UCSD-AML1 (cell line): ENCODE measurements at regions not wholly inside any gene's neighbourhood (a gene's known extent, or its start where the extent isn't known, plus 50 kb on each side); places are given as distances from the start of the nearest gene placed in this dataset.
"Not testable (repeated sequence)": the region's sequence is repeated elsewhere in the genome, so short reads cannot be mapped to it uniquely, and the experiment has no call there.

ENCODE experiments used
- DNase-seq: peaks from one replicate; lab custom pipeline; 2025; ENCODE audit not compliant: unreplicated experiment; lab: John Stamatoyannopoulos, UW

DNA sequence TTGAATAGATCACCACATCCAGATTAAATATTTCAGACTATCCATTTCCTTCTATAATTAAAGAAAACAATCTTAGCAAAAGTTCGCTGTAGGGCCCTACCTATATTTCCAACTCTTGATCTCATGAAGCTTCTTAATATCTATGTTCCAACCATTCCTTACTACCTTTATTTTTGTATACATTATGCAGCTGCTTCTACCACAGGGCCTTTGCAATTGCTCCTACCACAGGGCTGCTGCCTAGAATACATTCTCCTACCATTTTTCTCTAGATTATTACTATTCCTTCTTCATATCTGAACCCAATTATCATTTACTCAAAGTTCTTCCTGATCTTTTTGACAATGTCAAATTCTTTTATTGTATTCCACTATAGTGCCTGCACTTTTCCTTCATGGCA lies 516.6 kb downstream of the RFPL4B start:
- no peak for DNase-seq

DNA sequence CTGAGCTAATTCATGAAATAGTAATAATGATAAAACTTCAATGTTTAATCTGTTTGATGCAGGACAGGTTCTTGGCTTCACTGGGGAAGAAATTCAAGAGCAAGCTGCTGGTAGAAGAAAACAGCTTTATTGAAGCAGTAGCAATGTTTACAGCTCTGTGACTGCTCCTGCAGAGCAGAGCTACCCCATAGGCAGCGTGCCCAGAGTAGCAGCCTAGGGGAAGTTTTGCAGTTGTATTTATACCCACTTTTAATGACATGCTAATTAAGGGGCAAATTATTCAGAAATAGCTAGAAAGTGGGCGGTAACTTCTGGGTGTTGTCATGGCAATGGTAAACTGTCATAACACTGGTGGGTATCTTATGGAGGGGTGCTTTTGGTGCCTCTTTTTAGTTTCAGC lies 518.0 kb downstream of the RFPL4B start:
- no peak for DNase-seq

DNA sequence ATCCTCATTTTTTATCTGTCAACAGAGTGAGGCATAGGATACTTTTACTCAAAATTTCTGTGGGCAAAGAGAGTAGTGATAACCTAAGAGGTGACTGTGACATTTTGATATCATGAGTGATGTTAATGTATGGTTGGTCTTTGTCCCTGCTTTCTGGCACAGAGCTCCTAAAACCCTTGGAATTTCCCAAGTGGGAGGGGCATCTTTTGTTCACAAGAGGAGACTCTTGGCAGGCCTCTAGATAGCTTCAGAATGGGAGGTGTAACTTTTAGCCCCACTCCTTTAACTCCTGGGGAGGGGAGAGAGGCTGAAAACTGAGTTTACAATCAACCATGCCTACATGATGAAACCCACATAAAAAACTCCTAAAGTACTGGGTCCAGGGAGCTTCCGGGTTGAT lies 527.8 kb downstream of the RFPL4B start:
- no peak for DNase-seq

DNA sequence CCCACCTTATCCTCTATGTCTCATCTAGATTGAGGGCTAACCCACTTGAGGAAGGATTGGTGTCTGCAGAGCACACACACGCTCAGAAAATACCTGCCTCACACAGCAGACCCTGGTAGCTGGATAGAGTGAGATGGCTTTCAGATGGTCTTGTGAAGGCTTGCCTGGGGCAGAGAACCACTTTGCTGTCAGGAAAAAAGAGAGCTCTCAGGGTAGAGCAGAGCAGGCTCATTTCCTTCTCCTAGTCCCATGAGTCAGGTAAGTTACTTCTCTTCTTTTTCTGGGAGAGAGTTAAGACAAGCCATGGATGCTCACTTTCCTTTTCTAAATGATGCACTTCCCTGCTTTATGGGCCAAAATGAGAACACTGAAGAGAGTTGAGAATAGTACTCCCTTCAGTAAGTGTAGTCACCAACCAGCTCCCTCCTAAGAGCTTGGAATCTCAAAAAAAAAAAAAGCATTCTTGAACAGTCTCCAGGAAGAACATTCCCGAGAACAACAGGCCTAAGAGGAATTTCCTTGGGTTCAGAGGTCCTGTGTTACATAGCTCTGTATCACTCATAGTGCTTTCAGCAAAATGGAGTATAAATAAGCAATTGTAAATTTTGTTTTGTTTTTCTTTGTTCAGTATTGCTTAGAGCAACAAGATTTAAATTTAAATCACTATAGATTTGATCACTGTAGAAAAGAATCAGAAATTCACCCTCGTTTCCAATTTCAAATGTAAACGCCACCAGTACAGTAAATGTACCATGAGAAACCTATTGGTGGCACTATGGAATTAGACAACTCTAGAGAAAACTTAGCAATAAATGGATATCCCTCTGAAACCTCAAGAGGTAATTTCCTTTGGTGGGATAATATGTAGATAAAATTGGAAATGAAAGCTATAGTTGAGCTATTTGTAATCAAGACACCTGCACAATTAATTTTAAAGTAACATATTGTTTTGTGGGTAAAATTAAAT lies 530.3 kb downstream of the RFPL4B start:
- DNase-seq = no peak

DNA sequence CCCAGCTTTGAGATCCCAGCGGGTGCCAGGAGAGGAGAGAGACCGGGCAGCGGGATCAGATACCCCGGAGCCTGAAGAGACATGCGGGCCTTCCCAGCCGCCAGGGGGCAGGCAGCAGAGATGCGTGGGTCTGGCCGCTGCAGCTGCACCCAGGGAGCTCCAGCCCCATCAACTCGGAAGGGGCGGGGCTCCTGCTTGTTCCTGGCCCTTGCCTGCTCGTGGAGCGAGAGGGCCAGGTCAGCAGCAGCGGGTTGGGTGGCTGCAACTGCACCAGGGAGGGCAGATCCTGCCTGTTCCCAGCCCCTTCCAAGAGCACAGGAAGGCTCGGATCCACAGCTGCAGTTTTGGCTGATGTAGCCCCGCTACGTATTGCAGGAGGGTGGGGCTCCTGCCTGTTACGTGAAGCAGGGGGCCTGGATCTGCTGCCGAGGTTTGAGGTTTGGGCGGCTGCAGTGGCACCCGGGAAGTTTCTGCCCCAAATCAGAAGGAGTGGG lies 532.8 kb downstream of the RFPL4B start:
- DNase-seq = no peak

DNA sequence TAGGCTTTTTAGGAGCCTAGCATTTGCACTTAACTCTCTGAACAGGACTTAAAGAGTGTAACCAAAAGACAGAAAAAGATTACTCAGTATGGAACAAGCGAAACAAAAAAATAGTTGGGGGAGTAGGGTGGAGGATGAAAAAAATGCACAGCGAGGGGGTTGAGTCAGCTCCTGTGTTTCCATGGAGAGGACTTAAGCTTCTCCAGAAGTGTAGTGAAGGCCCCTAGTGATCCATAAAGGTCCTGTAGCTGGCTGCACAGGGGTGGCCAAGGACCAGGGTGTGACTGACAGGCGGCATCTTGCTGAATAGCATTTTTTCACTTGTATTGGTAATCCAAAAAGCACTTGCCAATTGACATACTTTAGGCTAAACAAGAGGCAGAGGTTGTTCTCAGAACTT lies 533.9 kb downstream of the RFPL4B start:
- DNase-seq = no peak

DNA sequence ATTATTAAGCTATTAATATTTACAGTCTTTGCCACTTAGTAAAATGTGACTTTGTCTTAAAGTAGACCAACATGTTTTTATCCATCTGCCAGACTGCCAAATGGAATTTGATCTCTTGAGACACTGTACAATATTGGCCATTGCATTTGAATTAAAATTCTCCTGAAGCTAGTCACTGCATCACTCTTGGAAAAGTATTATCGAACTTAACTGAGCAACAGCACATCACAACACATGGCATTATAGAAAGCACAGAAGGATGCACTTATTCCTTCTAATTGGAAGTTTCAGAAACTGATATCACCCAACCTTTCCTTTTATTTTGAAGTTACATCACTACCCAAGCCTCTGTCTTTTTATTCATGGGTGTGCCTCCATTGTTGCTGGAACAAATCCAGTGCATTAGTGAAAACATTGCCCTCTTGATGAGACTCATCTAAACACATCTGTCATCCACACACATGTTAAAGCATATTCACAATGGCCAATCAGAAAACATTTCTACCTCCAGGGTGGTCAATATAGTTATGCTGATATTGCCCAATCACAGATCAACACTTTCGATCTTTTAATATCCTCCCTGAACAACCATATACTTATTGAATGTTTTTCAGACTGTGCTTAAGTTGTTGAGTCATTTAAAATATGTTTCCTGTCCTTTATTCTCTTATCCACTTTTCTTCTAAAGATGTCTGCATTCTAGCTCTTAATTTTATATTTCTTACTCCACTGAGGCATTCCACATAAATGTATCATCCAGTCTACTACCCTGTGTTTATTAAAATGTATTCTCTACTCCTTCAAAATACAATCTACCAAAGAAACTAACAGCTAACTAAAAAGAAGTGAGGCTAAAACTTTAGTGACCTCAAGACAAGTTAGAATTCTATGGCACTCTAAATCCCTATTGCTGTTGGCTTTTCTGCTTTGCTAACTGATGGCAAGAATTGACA lies 535.0 kb downstream of the RFPL4B start:
- DNase-seq = no peak

DNA sequence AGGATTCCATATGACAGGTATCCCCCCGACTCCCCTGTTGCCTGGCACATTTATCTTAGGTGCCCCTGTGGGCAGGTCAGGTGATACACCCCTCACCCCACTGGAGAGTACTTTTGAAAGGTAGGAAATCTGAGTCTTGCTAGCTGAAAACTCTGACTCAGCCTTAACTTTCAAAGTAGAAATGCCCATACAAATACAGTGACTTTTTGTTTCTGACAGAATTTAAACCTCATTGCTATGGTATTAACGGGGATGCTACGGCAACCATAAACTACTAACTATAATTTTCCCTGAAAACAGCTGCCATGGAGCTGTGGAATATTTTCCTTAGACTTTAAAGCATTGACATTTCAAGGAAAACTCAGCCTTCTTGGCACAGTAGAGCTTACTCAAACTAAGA lies 536.0 kb downstream of the RFPL4B start:
- DNase-seq = no peak

DNA sequence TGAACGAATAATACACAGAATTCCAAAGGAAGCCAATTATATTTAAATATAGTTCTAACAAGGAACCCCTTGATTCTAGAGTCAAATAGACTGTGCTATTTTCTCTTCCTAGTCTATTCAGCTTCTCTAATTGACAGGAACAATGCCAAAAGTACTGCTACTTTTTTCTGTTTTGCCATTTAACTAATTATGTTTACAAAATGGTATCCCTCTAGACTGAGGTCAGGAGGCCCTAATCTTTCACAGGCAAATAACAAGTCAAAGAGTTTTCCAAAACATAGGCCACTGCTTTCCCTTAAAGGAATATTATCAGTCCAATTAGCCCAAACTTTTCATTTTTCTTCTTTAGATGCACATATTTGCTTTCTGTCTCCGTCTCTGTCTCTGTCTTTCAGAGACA lies 539.3 kb downstream of the RFPL4B start:
- no peak for DNase-seq

DNA sequence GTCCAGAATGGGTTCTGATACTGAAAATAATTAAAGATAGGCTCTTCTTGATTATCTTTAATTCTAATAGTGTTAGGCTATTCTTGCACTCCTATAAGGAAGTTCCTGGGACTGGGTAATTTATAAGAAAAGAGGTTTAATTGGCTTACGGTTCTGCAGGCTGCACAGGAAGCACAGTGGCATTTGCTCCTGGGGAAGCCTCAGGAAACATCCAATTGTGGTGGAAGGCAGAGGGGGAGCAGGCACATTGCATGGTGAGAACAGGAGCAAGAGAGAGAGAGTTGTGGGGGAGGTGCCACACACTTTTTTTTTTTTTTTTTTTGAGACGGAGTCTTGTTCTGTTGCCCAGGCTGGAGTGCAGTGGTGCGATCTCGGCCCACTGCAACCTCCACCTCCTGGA lies 540.3 kb downstream of the RFPL4B start:
- DNase-seq = not testable (repeated sequence)

DNA sequence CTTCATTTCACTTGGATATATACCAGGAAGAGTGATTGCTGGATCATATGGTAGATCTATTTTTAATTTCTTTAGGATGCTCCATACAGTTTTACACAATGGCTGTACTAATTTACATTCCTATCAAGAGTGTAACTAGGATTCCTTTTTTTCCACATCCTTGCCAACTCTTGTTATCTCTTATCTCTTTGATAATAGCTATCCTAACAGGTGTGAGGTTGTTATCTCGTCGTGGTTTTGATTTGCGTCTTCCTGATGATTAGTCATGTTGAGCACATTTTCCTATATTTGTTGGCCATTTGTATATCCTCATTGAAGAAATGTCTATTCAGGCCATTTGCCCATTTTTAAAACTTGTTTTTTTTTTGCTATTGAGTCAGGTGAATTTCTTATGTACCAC lies 552.4 kb downstream of the RFPL4B start:
- no peak for DNase-seq

DNA sequence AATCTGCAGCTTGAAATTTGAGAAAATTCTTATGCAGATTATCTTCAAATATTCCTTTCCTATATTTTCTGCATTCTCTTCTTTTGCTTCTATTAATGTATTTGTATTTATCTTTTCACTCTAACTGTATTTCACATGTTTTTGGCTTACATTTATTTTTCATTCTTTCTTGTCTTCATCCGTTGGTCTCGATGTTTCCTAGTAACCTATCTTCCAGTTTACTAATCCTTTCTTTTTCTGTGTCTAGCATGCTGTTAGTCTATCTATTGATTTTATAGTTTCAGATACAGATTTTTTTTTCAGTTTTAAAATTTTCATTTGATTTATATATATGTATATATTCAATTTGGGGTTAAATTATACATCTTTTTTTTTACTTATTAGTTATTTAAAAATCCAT lies 556.2 kb downstream of the RFPL4B start:
- DNase-seq = no peak

DNA sequence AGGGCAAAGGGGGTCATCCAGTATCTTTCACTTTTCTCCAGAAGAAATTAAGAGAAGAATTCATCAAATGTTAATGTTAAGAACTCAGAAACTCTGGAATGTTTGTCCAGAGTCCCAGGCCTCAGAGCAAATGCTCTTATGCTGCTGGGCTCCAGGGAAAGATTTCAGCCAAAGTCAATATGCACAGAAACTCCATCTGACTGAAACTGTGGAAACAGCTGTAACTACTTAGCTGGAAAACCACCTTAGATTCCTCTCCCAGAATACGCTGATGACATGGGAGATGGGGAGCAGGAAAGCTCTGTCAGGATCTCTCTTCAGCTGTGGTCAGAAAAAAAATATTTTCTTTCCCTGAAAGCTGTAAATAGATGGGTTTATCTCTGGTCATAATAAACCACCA lies 559.6 kb downstream of the RFPL4B start:
- DNase-seq = no peak

DNA sequence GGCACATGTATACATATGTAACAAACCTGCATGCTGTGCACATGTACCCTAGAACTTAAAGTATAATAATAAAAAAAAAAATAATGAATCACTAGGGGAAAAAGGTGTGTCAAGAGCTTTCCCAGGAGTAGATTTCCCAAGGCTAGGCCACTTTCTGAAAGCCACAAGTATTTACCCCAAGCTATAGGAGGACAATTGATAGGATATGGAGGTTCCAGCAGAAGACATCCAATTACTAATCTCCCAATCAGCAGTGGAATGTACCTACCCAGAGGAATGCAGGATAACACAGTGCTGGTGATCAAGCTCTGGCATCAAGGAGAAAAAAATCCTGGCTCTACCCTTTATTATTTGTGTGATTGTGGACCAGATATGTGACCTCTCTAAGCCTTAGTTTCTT lies 562.7 kb downstream of the RFPL4B start:
- DNase-seq = no peak

DNA sequence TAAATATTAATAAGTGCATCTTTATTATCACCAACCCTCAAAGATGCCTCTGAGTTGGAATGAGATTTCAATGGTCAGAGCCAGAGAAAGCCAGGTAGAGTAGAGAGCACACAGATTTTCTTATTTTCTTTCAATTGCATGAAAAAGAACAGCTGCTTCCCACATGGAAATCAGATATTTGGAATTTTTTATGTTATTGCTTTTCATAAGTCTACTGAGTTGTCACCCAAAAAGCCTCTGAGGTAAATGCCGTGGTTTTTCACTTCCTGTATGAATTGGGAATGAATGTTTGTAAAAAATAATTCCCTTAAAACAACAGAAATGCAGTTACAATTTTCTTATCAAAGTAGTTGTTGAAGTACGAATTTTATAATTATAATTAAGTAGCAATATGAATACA lies 563.1 kb downstream of the RFPL4B start:
- DNase-seq = no peak

DNA sequence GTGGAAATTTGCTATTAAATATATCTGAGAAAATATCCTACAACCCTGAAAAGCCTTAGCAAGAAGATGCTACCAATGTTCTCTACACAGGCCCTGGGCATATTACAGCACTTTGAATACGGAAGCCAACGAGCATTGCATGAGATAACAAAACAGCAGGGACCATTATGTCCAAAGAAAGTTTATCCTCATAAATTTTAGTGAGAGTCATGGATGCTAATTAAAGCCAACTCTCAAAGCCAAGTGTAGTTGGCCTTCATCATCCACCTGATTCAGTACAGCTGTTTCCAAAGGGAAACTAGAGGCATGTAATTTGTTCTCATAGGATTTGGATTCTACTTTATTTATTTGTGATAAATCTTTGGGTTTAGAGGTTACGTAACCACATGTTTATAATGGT lies 564.8 kb downstream of the RFPL4B start:
- no peak for DNase-seq

DNA sequence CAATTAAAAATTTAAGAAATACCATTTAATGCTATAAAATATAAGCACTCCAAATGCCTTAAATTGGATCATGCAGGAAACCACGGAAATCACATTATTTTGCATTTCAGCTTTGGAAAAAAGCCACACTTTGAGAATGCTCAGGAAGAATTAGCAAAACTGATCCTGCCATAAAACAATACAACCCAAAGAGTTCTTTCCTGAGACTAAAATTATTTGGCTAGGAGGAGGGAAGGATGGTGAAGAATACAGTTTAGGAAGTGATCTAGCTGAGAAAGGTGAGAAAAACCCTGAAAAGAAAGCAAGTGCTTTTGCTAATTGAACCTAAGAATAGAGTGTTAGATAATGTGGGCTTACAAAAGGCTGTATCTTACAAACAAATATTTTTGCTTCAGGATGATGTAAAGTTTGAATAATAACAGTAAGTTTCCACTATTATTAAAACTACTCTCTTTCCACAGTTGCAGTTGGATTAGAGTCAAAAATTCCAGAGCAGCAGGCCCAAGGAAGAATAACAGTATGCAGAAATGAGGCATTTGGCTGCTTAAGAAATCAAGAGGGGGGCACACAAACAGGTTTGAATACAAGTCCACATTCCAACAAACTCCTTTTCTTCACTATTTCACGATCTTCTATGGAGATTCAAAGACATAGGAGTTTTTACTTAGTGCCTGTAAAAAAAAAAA lies 565.4 kb downstream of the RFPL4B start:
- DNase-seq = no peak

DNA sequence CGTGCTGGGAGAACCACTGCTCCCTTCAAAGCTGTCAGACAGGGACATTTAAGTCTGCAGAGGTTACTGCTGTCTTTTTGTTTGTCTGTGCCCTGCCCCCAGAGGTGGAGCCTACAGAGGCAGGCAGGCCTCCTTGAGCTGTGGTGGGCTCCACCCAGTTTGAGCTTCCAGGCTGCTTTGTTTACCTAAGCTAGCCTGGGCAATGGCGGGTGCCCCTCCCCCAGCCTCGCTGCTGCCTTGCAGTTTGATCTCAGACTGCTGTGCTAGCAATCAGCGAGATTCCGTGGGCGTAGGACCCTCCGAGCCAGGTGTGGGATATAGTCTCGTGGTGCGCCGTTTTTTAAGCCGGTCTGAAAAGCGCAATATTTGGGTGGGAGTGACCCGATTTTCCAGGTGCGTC lies 572.6 kb downstream of the RFPL4B start:
- not testable (repeated sequence) for DNase-seq

DNA sequence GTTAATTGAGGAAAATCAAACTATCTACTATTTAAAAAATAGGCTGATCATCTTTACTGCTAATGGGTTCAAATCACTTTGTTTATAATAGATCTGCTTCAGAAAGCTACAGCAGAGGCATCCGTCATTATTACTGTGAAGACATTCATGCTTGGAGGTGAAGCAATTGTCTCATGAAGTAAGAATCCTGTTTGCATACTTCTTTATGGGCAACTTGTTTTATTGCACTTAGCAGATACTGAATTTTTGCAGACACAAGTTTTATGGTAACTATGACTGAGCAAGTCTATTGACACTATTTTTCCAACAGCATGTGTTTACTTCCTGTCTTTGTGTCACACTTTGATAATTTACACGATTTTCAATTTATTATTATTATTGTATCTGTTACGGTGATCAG lies 573.9 kb downstream of the RFPL4B start:
- DNase-seq = no peak

DNA sequence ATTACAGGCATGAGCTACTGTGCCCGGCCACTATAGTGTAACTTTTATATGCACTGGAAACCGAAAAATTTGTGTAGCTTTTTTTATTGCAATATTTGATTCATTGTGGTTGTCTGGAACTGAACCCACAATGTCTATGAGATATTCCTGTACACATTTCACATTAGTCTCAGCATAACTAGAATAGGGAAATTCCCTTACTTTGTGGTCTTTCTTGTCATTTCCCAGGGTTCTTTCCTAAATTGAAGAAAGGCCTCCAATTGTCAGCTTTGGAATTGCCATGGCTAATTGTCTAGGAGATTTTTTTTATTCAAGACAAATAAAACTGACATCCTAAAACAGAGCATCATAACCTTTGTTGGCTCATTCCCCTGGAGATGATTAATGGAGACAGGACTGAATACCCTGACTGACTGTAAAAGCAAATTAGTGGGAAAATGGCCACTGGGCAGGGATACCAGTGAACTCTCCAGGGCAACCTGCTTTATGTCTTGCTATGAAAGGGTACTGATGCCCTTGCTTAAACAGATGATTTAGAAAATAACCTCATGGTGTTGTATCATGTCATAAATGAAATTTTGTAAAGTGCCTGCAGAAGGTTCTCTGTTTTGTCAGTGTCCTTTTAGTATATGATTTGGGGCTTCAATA lies 576.9 kb downstream of the RFPL4B start:
- DNase-seq = no peak

DNA sequence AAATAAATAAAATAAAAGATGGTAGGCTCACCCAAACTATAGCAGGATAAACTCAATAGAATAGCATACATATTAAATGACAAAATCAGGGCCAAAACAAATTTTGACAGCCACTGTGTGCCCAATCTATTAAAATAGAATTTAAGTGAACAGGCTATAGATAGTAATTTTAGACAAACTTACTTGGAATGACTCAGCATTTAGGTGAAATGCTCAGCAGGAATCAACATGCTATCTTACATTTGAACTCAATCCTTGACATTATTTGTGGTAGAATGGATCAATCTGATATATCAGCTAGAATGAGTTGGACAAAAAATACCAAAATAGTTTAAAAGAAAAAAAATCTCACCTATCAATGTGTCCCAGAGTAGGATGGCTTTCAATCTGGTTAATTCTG lies 578.6 kb downstream of the RFPL4B start:
- DNase-seq = no peak
